ENCODE measurements at regions not wholly inside any gene's neighbourhood (a gene's known extent, or its start where the extent isn't known, plus 50 kb on each side); places are given as distances from the start of the nearest gene placed in this dataset.

- H2AFZ ChIP-seq (ENCODE audit: control insufficient read depth, low read length) = no peak overlapping the region
- H3K4me1 ChIP-seq (ENCODE audit: control insufficient read depth, extremely low read depth, insufficient read depth, low read length) = peaks cover 7% of the 10 kb centered on the region
- no peak overlapping the region for H3K27ac ChIP-seq (ENCODE audit: control insufficient read depth, insufficient read depth, low read length)
- no peak overlapping the region for H3K9ac ChIP-seq (ENCODE audit: control insufficient read depth, extremely low read depth, insufficient read depth, low read length)
- H4K20me1 ChIP-seq (ENCODE audit: control insufficient read depth, extremely low read depth, insufficient read depth, low read length) = no peaks in the 10 kb centered on the region
- no peaks in the 10 kb centered on the region for H3K9me1 ChIP-seq (ENCODE audit: control insufficient read depth, extremely low read depth, insufficient read depth, low read length)
- no peak overlapping the region for H3K4me3 ChIP-seq (ENCODE audit: control insufficient read depth in 2 of 3, extremely low read depth in 1 of 3, insufficient read depth in 2 of 3, low read depth in 1 of 3, low read length in 3 of 3)
- no peak for FAIRE-seq
- no peak overlapping the region for H3K4me2 ChIP-seq (ENCODE audit: control insufficient read depth, extremely low read depth, insufficient read depth, low read depth, low read length)
- TF ChIP-seq CTCF (optimal IDR thresholded peaks at IDR 0.05 in 1 of 3, IDR thresholded peaks at IDR 0.05 in 1 of 3, conservative IDR thresholded peaks at IDR 0.05 in 1 of 3; ENCODE audit: extremely low read depth in 1 of 3, insufficient read depth in 2 of 3, low read length in 3 of 3) (no peak), EZH2 (IDR thresholded peaks at IDR 0.05; ENCODE audit: low read length) (no peak)
- no peak for DNase-seq (ENCODE audit: low read depth, low spot score)
- no peaks in the 10 kb centered on the region for H3K27me3 ChIP-seq (ENCODE audit: control insufficient read depth, extremely low read depth, insufficient read depth, low read length)
- H3K36me3 ChIP-seq (ENCODE audit: control insufficient read depth in 2 of 2, extremely low read depth in 1 of 2, insufficient read depth in 2 of 2, low read length in 2 of 2) = no peaks in the 10 kb centered on the region
- dilution Hi-C loops (cut with MboI; ENCODE audit: extremely low pct_ligation_motif_present, low sequenced_read_pairs) = no loop called here
- H3K9me3 ChIP-seq (ENCODE audit: control insufficient read depth, low read depth, low read length) = no peaks in the 10 kb centered on the region
- no peaks in the 10 kb centered on the region for H3K79me2 ChIP-seq (ENCODE audit: control insufficient read depth, insufficient read depth, low read length)
Observed at GRCh38 chr9:115715666-115716065, 437.9 kb upstream of the PAPPA start.

GRCh38 chr9:115717298-115717697 lies 436.3 kb upstream of the PAPPA start:
- Histone ChIP-seq H3K4me1 (ENCODE audit: control insufficient read depth, extremely low read depth, insufficient read depth, low read length) (peaks cover 5% of the 10 kb centered on the region), H3K9ac (ENCODE audit: control insufficient read depth, extremely low read depth, insufficient read depth, low read length) (no peak overlapping the region), H3K4me2 (ENCODE audit: control insufficient read depth, extremely low read depth, insufficient read depth, low read depth, low read length) (no peak overlapping the region), H4K20me1 (ENCODE audit: control insufficient read depth, extremely low read depth, insufficient read depth, low read length) (no peaks in the 10 kb centered on the region), H3K36me3 (ENCODE audit: control insufficient read depth in 2 of 2, extremely low read depth in 1 of 2, insufficient read depth in 2 of 2, low read length in 2 of 2) (no peaks in the 10 kb centered on the region), H3K27me3 (ENCODE audit: control insufficient read depth, extremely low read depth, insufficient read depth, low read length) (no peaks in the 10 kb centered on the region), H3K9me1 (ENCODE audit: control insufficient read depth, extremely low read depth, insufficient read depth, low read length) (no peaks in the 10 kb centered on the region), H3K9me3 (ENCODE audit: control insufficient read depth, low read depth, low read length) (no peaks in the 10 kb centered on the region), H3K79me2 (ENCODE audit: control insufficient read depth, insufficient read depth, low read length) (no peaks in the 10 kb centered on the region), H3K4me3 (ENCODE audit: control insufficient read depth in 2 of 3, extremely low read depth in 1 of 3, insufficient read depth in 2 of 3, low read depth in 1 of 3, low read length in 3 of 3) (no peak overlapping the region), H3K27ac (ENCODE audit: control insufficient read depth, insufficient read depth, low read length) (no peak overlapping the region), H2AFZ (ENCODE audit: control insufficient read depth, low read length) (no peak overlapping the region)
- FAIRE-seq = no peak
- no peak for DNase-seq (ENCODE audit: low read depth, low spot score)
- dilution Hi-C loops (cut with MboI; ENCODE audit: extremely low pct_ligation_motif_present, low sequenced_read_pairs) = no loop called here
- TF ChIP-seq CTCF (optimal IDR thresholded peaks at IDR 0.05 in 1 of 3, IDR thresholded peaks at IDR 0.05 in 1 of 3, conservative IDR thresholded peaks at IDR 0.05 in 1 of 3; ENCODE audit: extremely low read depth in 1 of 3, insufficient read depth in 2 of 3, low read length in 3 of 3) (no peak), EZH2 (IDR thresholded peaks at IDR 0.05; ENCODE audit: low read length) (no peak)
